ENCODE measurements at regions not wholly inside any gene's neighbourhood (a gene's known extent, or its start where the extent isn't known, plus 50 kb on each side); places are given as distances from the start of the nearest gene placed in this dataset.

- no peak overlapping the region for H3K27ac ChIP-seq
- TF ChIP-seq CTCF (conservative IDR thresholded peaks at IDR 0.05; ENCODE audit: low read depth): no peak
- no peak for DNase-seq (ENCODE audit: low spot score)
- ChIA-PET POLR2A (ENCODE audit: low non-redundant PET) (no interaction called here), CTCF (no interaction called here)
Observed at GRCh38 chr3:1007866-1008265, 85.0 kb upstream of the CNTN6 start.

GRCh38 chr3:1010228-1010627 is 82.6 kb upstream of the CNTN6 start:
- DNase-seq (ENCODE audit: low spot score): no peak
- CTCF ChIA-PET: no interaction called here
- TF ChIP-seq CTCF (conservative IDR thresholded peaks at IDR 0.05; ENCODE audit: low read depth): no peak
- H3K27ac ChIP-seq: no peak overlapping the region
- POLR2A ChIA-PET (ENCODE audit: low non-redundant PET): no interaction called here

GRCh38 chr3:1015826-1016225 is 77.0 kb upstream of the CNTN6 start:
- ChIA-PET POLR2A (ENCODE audit: low non-redundant PET) (no interaction called here), CTCF (no interaction called here)
- DNase-seq (ENCODE audit: low spot score): no peak
- H3K27ac ChIP-seq: no peak overlapping the region
- TF ChIP-seq CTCF (conservative IDR thresholded peaks at IDR 0.05; ENCODE audit: low read depth): no peak

GRCh38 chr3:1017870-1018269 is 75.0 kb upstream of the CNTN6 start:
- no peak for TF ChIP-seq CTCF (conservative IDR thresholded peaks at IDR 0.05; ENCODE audit: low read depth)
- ChIA-PET CTCF (no interaction called here), POLR2A (ENCODE audit: low non-redundant PET) (no interaction called here)
- DNase-seq (ENCODE audit: low spot score): no peak
- H3K27ac ChIP-seq: no peak overlapping the region

- no peak for TF ChIP-seq CTCF (conservative IDR thresholded peaks at IDR 0.05; ENCODE audit: low read depth)
- ChIA-PET POLR2A (ENCODE audit: low non-redundant PET) (no interaction called here), CTCF (no interaction called here)
- H3K27ac ChIP-seq: no peak overlapping the region
- no peak for DNase-seq (ENCODE audit: low spot score)
Observed at GRCh38 chr3:1019157-1019556, 73.7 kb upstream of the CNTN6 start.

GRCh38 chr3:1026395-1026794 is 66.4 kb upstream of the CNTN6 start:
- no peak overlapping the region for H3K27ac ChIP-seq
- CTCF ChIA-PET: no interaction called here
- DNase-seq (ENCODE audit: low spot score): no peak
- POLR2A ChIA-PET (ENCODE audit: low non-redundant PET): no interaction called here
- no peak for TF ChIP-seq CTCF (conservative IDR thresholded peaks at IDR 0.05; ENCODE audit: low read depth)

- no peak for TF ChIP-seq CTCF (conservative IDR thresholded peaks at IDR 0.05; ENCODE audit: low read depth)
- CTCF ChIA-PET: no interaction called here
Observed at GRCh38 chr3:1036207-1036826, 56.5 kb upstream of the CNTN6 start.

More at GRCh38 chr3:1036207-1036826, 56.5 kb upstream of the CNTN6 start:
- no peak for DNase-seq (ENCODE audit: low spot score)
- POLR2A ChIA-PET (ENCODE audit: low non-redundant PET): no interaction called here
- no peak overlapping the region for H3K27ac ChIP-seq
